Loucy (cell line): ENCODE measurements at regions not wholly inside any gene's neighbourhood (a gene's known extent, or its start where the extent isn't known, plus 50 kb on each side); places are given as distances from the start of the nearest gene placed in this dataset.

Experiments
- H2AFZ ChIP-seq: fragments of 200-600 bp; sonication (generic); 2 replicates; pipeline ENCODE4 v1.6.0; 2016; ENCODE audit warnings: antibody characterized with exemption, mild to moderate bottlenecking, low read length, moderate library complexity
- H3F3A ChIP-seq: fragments of 200-600 bp; 2 replicates; pipeline ENCODE4 v1.6.0; 2016; ENCODE audit warnings: antibody characterized with exemption, low read depth, mild to moderate bottlenecking
- H3K27me3 ChIP-seq: fragments of 200-600 bp; sonication (generic); 2 replicates; pipeline ENCODE4 v1.6.1; 2014; ENCODE audit warnings: low read length, mild to moderate bottlenecking; ENCODE audit not compliant: insufficient read depth, poor library complexity, severe bottlenecking
- H3K36me3 ChIP-seq: fragments of 200-600 bp; sonication (generic); 2 replicates; pipeline ENCODE4 v1.6.1; 2016; ENCODE audit warnings: low read length; ENCODE audit not compliant: insufficient read depth
- H3K4me1 ChIP-seq: fragments of 200-600 bp; sonication (generic); 2 replicates; pipeline ENCODE4 v1.5.1; 2014; ENCODE audit warnings: low read length, mild to moderate bottlenecking; ENCODE audit not compliant: insufficient read depth, poor library complexity, severe bottlenecking
- H3K4me2 ChIP-seq: fragments of 200-600 bp; sonication (generic); 2 replicates; pipeline ENCODE4 v1.6.0; 2014; ENCODE audit warnings: antibody characterized with exemption, low read length, low read depth, mild to moderate bottlenecking; ENCODE audit not compliant: poor library complexity, severe bottlenecking
- H3K4me3 ChIP-seq: fragments of 200-600 bp; sonication (generic); 2 replicates; pipeline ENCODE4 v1.5.1; 2014; ENCODE audit warnings: low read length, mild to moderate bottlenecking, mixed read lengths; ENCODE audit not compliant: poor library complexity, severe bottlenecking
- H3K79me2 ChIP-seq: fragments of 200-600 bp; sonication (generic); 2 replicates; pipeline ENCODE4 v1.6.1; 2014; ENCODE audit warnings: low read length; ENCODE audit not compliant: insufficient read depth
- H3K9ac ChIP-seq: fragments of 200-600 bp; sonication (generic); 2 replicates; pipeline ENCODE4 v1.6.0; 2014; ENCODE audit warnings: mild to moderate bottlenecking, low read depth, low read length, moderate library complexity; ENCODE audit not compliant: poor library complexity, severe bottlenecking
- H3K9me2 ChIP-seq: fragments of 200-600 bp; sonication (generic); replicated peaks from 2 replicates; pipeline ENCODE4 v1.6.1; 2016; ENCODE audit warnings: low read depth, low read length, mixed read lengths
- H3K9me3 ChIP-seq: fragments of 200-600 bp; sonication (generic); 2 replicates; pipeline ENCODE4 v1.6.1; 2014; ENCODE audit warnings: mild to moderate bottlenecking, antibody characterized with exemption, low read length, low read depth; ENCODE audit not compliant: insufficient read depth
- H4K20me1 ChIP-seq: fragments of 200-600 bp; sonication (generic); 2 replicates; pipeline ENCODE4 v1.6.0; 2014; ENCODE audit warnings: antibody characterized with exemption, low read length, mild to moderate bottlenecking; ENCODE audit not compliant: insufficient read depth, poor library complexity, severe bottlenecking
- CTCF ChIP-seq: fragments of 200-600 bp; sonication (generic); conservative IDR thresholded peaks from 2 replicates; pipeline ENCODE4 v1.5.1; 2014; ENCODE audit warnings: mild to moderate bottlenecking, antibody characterized with exemption, low read length
- EZH2phosphoT487 ChIP-seq: fragments of 200-600 bp; IDR thresholded peaks from 2 replicates; pipeline ENCODE4 v1.6.1; 2018; ENCODE audit warnings: antibody characterized with exemption, mild to moderate bottlenecking, moderate library complexity, borderline replicate concordance

DNA sequence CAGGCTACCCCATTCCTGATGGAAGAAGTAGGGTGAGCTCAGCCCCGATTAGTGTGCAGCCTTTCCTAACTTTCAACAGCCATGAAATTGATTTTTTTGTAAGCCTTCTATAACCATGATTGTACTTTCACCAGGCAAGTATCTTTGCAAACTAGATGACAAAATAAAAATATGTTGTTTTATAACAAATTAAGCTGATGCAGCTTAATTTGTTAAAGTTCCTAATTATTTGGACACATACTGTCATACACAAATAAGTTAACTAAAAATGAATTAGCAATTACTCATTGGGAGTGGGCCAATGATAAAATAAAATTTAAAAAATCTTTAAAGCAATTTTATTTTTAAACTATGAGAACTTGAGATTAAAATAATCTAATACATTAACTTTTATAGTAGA, 113.1 kb upstream of the FANCL start:
- Histone ChIP-seq H3K9me3 (no peaks in the 10 kb centered on the region), H3K4me3 (no peak overlapping the region), H3K4me2 (no peak overlapping the region), H3K27me3 (no peaks in the 10 kb centered on the region), H3K79me2 (no peaks in the 10 kb centered on the region), H3K9me2 (no peaks in the 10 kb centered on the region), H2AFZ (no peak overlapping the region), H4K20me1 (no peaks in the 10 kb centered on the region), H3F3A (no peaks in the 10 kb centered on the region), H3K9ac (no peak overlapping the region), H3K36me3 (no peaks in the 10 kb centered on the region), H3K4me1 (peaks cover 19% of the 10 kb centered on the region)
- TF ChIP-seq CTCF (no peak), EZH2phosphoT487 (no peak)

GRCh38 chr2:58350484-58350883, 109.4 kb upstream of the FANCL start:
- no peak overlapping the region for H2AFZ ChIP-seq
- TF ChIP-seq EZH2phosphoT487, result no peak
- no peak for TF ChIP-seq CTCF
- H3K4me2 ChIP-seq, result peak overlapping the region; percentile 17

DNA sequence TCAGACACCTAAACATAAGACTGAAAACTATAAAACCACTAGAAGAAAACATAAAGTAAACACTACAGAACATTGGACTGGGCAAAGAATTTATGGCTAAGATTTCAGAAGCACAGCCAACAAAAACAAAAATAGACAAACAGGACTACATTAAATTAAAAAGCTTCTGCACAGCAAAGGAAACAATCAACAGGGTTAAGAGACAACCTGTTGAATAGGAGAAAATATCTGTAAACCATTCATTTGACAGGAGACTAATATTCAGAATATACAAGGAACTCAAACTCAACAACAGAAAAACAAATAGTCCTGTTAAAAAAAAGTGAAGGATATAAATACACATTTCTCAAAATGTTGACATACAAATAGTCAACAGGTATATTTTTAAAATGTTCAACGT, 106.7 kb upstream of the FANCL start:
- no peaks in the 10 kb centered on the region for H3K27me3 ChIP-seq
- H3K36me3 ChIP-seq, result no peaks in the 10 kb centered on the region
- no peaks in the 10 kb centered on the region for H3K9me3 ChIP-seq
- H3K4me3 ChIP-seq, result no peak overlapping the region
- no peak overlapping the region for H3K4me2 ChIP-seq
- H2AFZ ChIP-seq, result no peak overlapping the region
- no peaks in the 10 kb centered on the region for H3K9me2 ChIP-seq
- TF ChIP-seq EZH2phosphoT487 (no peak), CTCF (no peak)
- H4K20me1 ChIP-seq, result no peaks in the 10 kb centered on the region
- no peaks in the 10 kb centered on the region for H3F3A ChIP-seq
- H3K9ac ChIP-seq, result no peak overlapping the region
- H3K4me1 ChIP-seq, result peaks cover 12% of the 10 kb centered on the region
- H3K79me2 ChIP-seq, result no peaks in the 10 kb centered on the region

More at GRCh38 chr2:58350484-58350883, 109.4 kb upstream of the FANCL start:
- no peaks in the 10 kb centered on the region for H3K27me3 ChIP-seq
- H3K9me3 ChIP-seq, result no peaks in the 10 kb centered on the region
- H4K20me1 ChIP-seq, result no peaks in the 10 kb centered on the region
- H3K79me2 ChIP-seq, result no peaks in the 10 kb centered on the region
- no peaks in the 10 kb centered on the region for H3K36me3 ChIP-seq
- H3K9me2 ChIP-seq, result no peaks in the 10 kb centered on the region
- H3K9ac ChIP-seq, result no peak overlapping the region
- H3K4me1 ChIP-seq, result peaks cover 19% of the 10 kb centered on the region
- H3F3A ChIP-seq, result no peaks in the 10 kb centered on the region
- no peak overlapping the region for H3K4me3 ChIP-seq
